ENCODE measurements at regions not wholly inside any gene's neighbourhood (a gene's known extent, or its start where the extent isn't known, plus 50 kb on each side); places are given as distances from the start of the nearest gene placed in this dataset.

DNA sequence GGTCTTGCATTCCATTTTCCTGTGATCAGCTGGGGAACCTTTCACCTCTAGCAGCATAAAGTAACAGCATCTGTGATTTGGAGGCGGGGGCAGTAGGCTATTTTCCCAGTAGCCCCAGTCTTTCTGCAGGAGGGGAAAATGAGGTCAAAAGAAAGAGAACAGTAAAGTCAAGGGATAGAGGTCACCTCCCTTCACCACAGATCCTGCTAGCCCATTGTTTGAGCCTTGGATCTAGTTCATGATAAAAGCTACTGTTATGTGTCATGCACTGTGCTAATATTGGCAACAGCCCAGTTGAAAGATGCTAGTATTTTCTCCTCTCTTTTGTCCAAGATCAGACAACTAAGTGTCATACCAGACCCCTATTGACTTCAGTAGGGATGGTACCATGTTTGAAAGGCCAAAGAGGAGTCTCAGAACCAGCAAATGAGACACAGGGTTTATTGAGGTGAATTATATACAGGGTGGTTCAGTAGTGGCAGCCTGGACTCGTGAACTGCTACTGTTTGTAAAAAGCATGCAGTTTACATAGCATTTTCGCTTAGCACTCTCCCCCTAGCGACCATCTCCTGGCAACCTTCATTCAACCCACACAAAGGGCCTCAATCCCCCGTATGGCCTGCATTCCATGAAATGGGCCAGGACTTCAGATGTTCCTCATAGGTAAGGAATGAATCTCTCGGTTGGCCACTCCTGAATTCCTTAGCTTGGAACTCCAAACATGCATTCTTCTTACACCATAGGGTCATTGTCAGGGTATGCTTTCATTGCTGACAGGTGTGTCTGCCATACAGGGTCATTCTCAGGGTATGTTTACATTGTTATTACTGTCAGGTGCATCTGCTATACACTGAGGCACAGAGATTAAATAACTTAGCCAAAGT lies 170.0 kb upstream of the FRMPD4 start:
- no peak overlapping the region for H2AFZ ChIP-seq (ENCODE audit: low read length)
- no peaks in the 10 kb centered on the region for H3K36me3 ChIP-seq (ENCODE audit: control insufficient read depth, insufficient read depth, low read length)
- no peaks in the 10 kb centered on the region for H3K27me3 ChIP-seq (ENCODE audit: control insufficient read depth, insufficient read depth, low read length)
- no peaks in the 10 kb centered on the region for H3K9me3 ChIP-seq (ENCODE audit: control insufficient read depth, insufficient read depth, low read depth, low read length)
- no peak overlapping the region for H3K27ac ChIP-seq (ENCODE audit: insufficient read depth, low read length)
- no peaks in the 10 kb centered on the region for H3K79me2 ChIP-seq (ENCODE audit: control insufficient read depth, insufficient read depth, low read length)
- H3K9ac ChIP-seq (ENCODE audit: insufficient read depth, low read length), result no peak overlapping the region
- H3K4me1 ChIP-seq (ENCODE audit: control insufficient read depth, extremely low read depth, insufficient read depth, low read length), result no peaks in the 10 kb centered on the region
- TF ChIP-seq, protein P1, sequence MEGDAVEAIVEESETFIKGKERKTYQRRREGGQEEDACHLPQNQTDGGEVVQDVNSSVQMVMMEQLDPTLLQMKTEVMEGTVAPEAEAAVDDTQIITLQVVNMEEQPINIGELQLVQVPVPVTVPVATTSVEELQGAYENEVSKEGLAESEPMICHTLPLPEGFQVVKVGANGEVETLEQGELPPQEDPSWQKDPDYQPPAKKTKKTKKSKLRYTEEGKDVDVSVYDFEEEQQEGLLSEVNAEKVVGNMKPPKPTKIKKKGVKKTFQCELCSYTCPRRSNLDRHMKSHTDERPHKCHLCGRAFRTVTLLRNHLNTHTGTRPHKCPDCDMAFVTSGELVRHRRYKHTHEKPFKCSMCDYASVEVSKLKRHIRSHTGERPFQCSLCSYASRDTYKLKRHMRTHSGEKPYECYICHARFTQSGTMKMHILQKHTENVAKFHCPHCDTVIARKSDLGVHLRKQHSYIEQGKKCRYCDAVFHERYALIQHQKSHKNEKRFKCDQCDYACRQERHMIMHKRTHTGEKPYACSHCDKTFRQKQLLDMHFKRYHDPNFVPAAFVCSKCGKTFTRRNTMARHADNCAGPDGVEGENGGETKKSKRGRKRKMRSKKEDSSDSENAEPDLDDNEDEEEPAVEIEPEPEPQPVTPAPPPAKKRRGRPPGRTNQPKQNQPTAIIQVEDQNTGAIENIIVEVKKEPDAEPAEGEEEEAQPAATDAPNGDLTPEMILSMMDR (conservative IDR thresholded peaks at IDR 0.05 in 1 of 2, IDR thresholded peaks at IDR 0.05 in 1 of 2; ENCODE audit: low read depth in 1 of 2, low read length in 2 of 2), result no peak
- no peak for TF ChIP-seq EZH2 (IDR thresholded peaks at IDR 0.05; ENCODE audit: low read length, missing control alignments)
- H4K20me1 ChIP-seq (ENCODE audit: control insufficient read depth, extremely low read depth, insufficient read depth, low read length), result no peaks in the 10 kb centered on the region
- H3K4me3 ChIP-seq (replicated peaks in 1 of 4; ENCODE audit: control extremely low read depth in 1 of 4, insufficient read depth in 1 of 4, low read depth in 3 of 4, low read length in 4 of 4), result no peak overlapping the region
- DNase-seq (ENCODE audit: low read depth in 2 of 2), result peak in 1 of 2 donors; percentile 76
- H3K4me2 ChIP-seq (ENCODE audit: extremely low read depth, insufficient read depth, low read length), result no peak overlapping the region

DNA sequence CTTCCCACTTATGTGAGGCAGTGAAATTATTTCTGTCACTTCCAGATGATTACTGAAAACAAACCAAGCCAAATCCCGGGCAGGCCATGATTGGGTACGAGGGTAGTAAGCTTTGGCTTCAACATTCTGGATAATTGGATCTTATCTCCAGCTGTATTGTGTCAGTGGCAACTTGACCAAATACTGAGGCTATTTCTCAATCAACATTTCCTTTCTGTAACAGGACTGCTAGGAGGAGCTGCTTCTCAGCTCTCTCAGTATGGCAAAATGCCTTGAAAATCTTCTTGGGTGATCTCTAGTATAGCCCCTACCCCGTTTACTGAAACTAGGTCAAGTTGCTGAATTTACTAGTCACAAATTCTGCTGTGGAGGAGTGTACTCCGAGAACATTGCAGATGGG lies 169.3 kb upstream of the FRMPD4 start:
- no peaks in the 10 kb centered on the region for H3K27me3 ChIP-seq (ENCODE audit: control insufficient read depth, insufficient read depth, low read length)
- no peak overlapping the region for H2AFZ ChIP-seq (ENCODE audit: low read length)
- no peaks in the 10 kb centered on the region for H3K4me1 ChIP-seq (ENCODE audit: control insufficient read depth, extremely low read depth, insufficient read depth, low read length)
- peak in 1 of 2 donors; percentile 64 for DNase-seq (ENCODE audit: low read depth in 2 of 2)
- TF ChIP-seq, protein P1 (conservative IDR thresholded peaks at IDR 0.05 in 1 of 2, IDR thresholded peaks at IDR 0.05 in 1 of 2; ENCODE audit: low read depth in 1 of 2, low read length in 2 of 2), result no peak
- TF ChIP-seq EZH2 (IDR thresholded peaks at IDR 0.05; ENCODE audit: low read length, missing control alignments), result no peak
- H3K4me2 ChIP-seq (ENCODE audit: extremely low read depth, insufficient read depth, low read length), result no peak overlapping the region
- H3K9ac ChIP-seq (ENCODE audit: insufficient read depth, low read length), result no peak overlapping the region
- H3K36me3 ChIP-seq (ENCODE audit: control insufficient read depth, insufficient read depth, low read length), result no peaks in the 10 kb centered on the region
- no peak overlapping the region for H3K27ac ChIP-seq (ENCODE audit: insufficient read depth, low read length)
- no peak overlapping the region for H3K4me3 ChIP-seq (replicated peaks in 1 of 4; ENCODE audit: control extremely low read depth in 1 of 4, insufficient read depth in 1 of 4, low read depth in 3 of 4, low read length in 4 of 4)
- no peaks in the 10 kb centered on the region for H3K79me2 ChIP-seq (ENCODE audit: control insufficient read depth, insufficient read depth, low read length)
- no peaks in the 10 kb centered on the region for H3K9me3 ChIP-seq (ENCODE audit: control insufficient read depth, insufficient read depth, low read depth, low read length)
- H4K20me1 ChIP-seq (ENCODE audit: control insufficient read depth, extremely low read depth, insufficient read depth, low read length), result no peaks in the 10 kb centered on the region

DNA sequence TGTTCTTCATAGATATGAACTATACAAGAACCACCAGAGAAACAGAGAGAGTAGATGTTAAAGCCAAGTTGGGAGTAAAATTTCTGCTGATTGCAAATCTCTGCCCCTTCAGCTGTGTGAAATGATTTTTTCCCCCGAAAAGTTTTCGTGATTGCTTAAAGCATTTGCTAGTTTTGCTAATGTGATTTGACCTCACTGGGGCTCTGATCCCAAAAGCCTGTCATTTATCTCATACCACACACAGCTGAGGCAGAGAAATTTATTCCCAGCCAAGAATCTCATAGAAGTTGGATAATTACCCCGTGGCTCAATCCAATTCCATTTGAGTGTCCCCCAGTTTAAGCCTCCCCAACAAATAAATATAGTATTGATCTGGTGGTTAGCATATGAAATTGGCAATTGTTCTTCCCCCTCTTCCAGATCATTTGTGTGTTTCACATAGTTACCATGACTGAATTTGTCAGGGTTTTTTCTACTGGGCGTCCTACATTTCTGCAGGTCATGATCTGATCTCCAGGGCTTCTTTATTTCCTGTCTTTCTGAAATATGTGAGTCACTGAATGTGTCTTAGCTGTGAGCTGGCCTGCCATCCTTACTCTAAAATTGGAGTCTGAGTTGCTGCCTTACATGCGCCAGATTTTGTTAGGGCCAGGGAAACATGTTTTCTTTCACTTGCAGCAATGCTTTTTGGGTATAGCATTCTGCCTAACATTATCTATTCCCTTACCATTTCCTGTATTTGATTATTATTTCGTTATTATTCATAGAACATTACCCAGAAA lies 167.5 kb upstream of the FRMPD4 start:
- peak; percentile 2 to 34 for DNase-seq (ENCODE audit: low read depth in 2 of 2)
- H3K4me2 ChIP-seq (ENCODE audit: extremely low read depth, insufficient read depth, low read length), result no peak overlapping the region

More for the DNA sequence above, 167.5 kb upstream of the FRMPD4 start:
- no peak overlapping the region for H3K4me3 ChIP-seq (replicated peaks in 1 of 4; ENCODE audit: control extremely low read depth in 1 of 4, insufficient read depth in 1 of 4, low read depth in 3 of 4, low read length in 4 of 4)
- no peak overlapping the region for H3K9ac ChIP-seq (ENCODE audit: insufficient read depth, low read length)
- H3K36me3 ChIP-seq (ENCODE audit: control insufficient read depth, insufficient read depth, low read length), result no peaks in the 10 kb centered on the region
- no peaks in the 10 kb centered on the region for H3K4me1 ChIP-seq (ENCODE audit: control insufficient read depth, extremely low read depth, insufficient read depth, low read length)
- TF ChIP-seq EZH2 (IDR thresholded peaks at IDR 0.05; ENCODE audit: low read length, missing control alignments), result no peak
- TF ChIP-seq, protein P1 (conservative IDR thresholded peaks at IDR 0.05 in 1 of 2, IDR thresholded peaks at IDR 0.05 in 1 of 2; ENCODE audit: low read depth in 1 of 2, low read length in 2 of 2), result no peak
- H3K27me3 ChIP-seq (ENCODE audit: control insufficient read depth, insufficient read depth, low read length), result no peaks in the 10 kb centered on the region
- no peaks in the 10 kb centered on the region for H3K9me3 ChIP-seq (ENCODE audit: control insufficient read depth, insufficient read depth, low read depth, low read length)
- no peak overlapping the region for H2AFZ ChIP-seq (ENCODE audit: low read length)
- H3K79me2 ChIP-seq (ENCODE audit: control insufficient read depth, insufficient read depth, low read length), result no peaks in the 10 kb centered on the region
- H4K20me1 ChIP-seq (ENCODE audit: control insufficient read depth, extremely low read depth, insufficient read depth, low read length), result no peaks in the 10 kb centered on the region
- no peak overlapping the region for H3K27ac ChIP-seq (ENCODE audit: insufficient read depth, low read length)

Measured in fibroblast of lung (primary cell).